H1 (cell line): ENCODE measurements at regions not wholly inside any gene's neighbourhood (a gene's known extent, or its start where the extent isn't known, plus 50 kb on each side); places are given as distances from the start of the nearest gene placed in this dataset.

Experiments used
- CTCF ChIA-PET: fragments of 300-600 bp; sonication (Branson Sonifier 250); formaldehyde crosslinking; loops from one replicate; lab custom pipeline; 2021; ENCODE audit not compliant: partially characterized antibody; lab: Charles Lee
- POLR2A ChIA-PET: fragments of 300-600 bp; sonication (Branson Sonifier 250); formaldehyde crosslinking; loops from one replicate; lab custom pipeline; 2021; ENCODE audit warnings: inconsistent platforms; ENCODE audit not compliant: partially characterized antibody; lab: Charles Lee
- DNase-seq, 2 experiments: peaks; one replicate each; pipeline versions ENCODE4 v3.0.0 to v3.0.0-alpha.2; 2010 to 2022; ENCODE audit warnings: low spot score in 2 of 2, low read depth in 1 of 2, mixed read lengths in 1 of 2
- FAIRE-seq: peaks from 2 replicates; lab custom pipeline; 2011; peaks lifted over from hg19 to GRCh38; lab: Jason Lieb, UNC
- H2AFZ ChIP-seq: 2 replicates; pipeline ENCODE4 v1.8.1; 2012; ENCODE audit warnings: low read length, inconsistent platforms
- H2AK5ac ChIP-seq: 2 replicates; pipeline ENCODE4 v1.6.1; 2013; ENCODE audit warnings: low read depth, low read length
- H2BK120ac ChIP-seq: replicated peaks from 2 replicates; pipeline ENCODE3; 2013; ENCODE audit warnings: low read depth, low read length, inconsistent platforms
- H2BK12ac ChIP-seq: 2 replicates; pipeline ENCODE4 v1.6.1; 2013; ENCODE audit warnings: low read depth, low read length
- H2BK15ac ChIP-seq: 2 replicates; pipeline ENCODE4 v1.6.1; 2013; ENCODE audit warnings: low read length
- H2BK20ac ChIP-seq: 2 replicates; pipeline ENCODE4 v1.6.1; 2013; ENCODE audit warnings: low read length
- H2BK5ac ChIP-seq: 2 replicates; pipeline ENCODE4 v1.6.1; 2013; ENCODE audit warnings: low read depth, low read length
- H3K14ac ChIP-seq: 2 replicates; pipeline ENCODE4 v1.6.1; 2013; ENCODE audit warnings: inconsistent platforms; ENCODE audit not compliant: insufficient read length
- H3K18ac ChIP-seq: 2 replicates; pipeline ENCODE4 v1.6.1; 2013; ENCODE audit warnings: low read length; ENCODE audit errors: extremely low read depth
- H3K23ac ChIP-seq: 2 replicates; pipeline ENCODE4 v1.6.1; 2013; ENCODE audit warnings: inconsistent platforms; ENCODE audit not compliant: insufficient read length
- H3K23me2 ChIP-seq: 2 replicates; pipeline ENCODE4 v1.6.1; 2013; ENCODE audit warnings: low read depth, low read length
- H3K27ac ChIP-seq: 2 replicates; pipeline ENCODE4 v1.6.1; 2011; ENCODE audit warnings: low read depth, low read length, inconsistent platforms
- H3K27me3 ChIP-seq, 4 experiments: replicated peaks in 1 of 4; 1 replicate in 1 of 4; 2 replicates in 3 of 4; pipeline versions ENCODE4 v1.6.1 to v1.8.1; 2011 to 2013; ENCODE audit warnings: low read length in 3 of 4, mild to moderate bottlenecking in 3 of 4, inconsistent platforms in 2 of 4, mixed read lengths in 2 of 4, moderate library complexity in 1 of 4; ENCODE audit not compliant: control insufficient read depth in 3 of 4, insufficient read depth in 3 of 4; ENCODE audit errors: extremely low read depth in 1 of 4
- H3K36me3 ChIP-seq, 4 experiments: 2 replicates each; pipeline versions ENCODE4 v1.6.1 to v1.8.1; 2011 to 2013; ENCODE audit warnings: mild to moderate bottlenecking in 4 of 4, low read length in 3 of 4, moderate library complexity in 2 of 4, control low read depth in 1 of 4, inconsistent platforms in 1 of 4; ENCODE audit not compliant: insufficient read depth in 4 of 4, control insufficient read depth in 2 of 4
- H3K4ac ChIP-seq: replicated peaks from 2 replicates; pipeline ENCODE3; 2013; ENCODE audit warnings: low read length, low read depth, mixed read lengths, inconsistent platforms; ENCODE audit not compliant: insufficient read length
- H3K4me1 ChIP-seq, 4 experiments: replicated peaks in 1 of 4; 1 replicate in 1 of 4; 2 replicates in 3 of 4; pipeline versions ENCODE4 v1.6.1 to v1.8.1; 2011 to 2013; ENCODE audit warnings: low read length in 3 of 4, inconsistent platforms in 2 of 4, mixed read lengths in 1 of 4; ENCODE audit not compliant: insufficient read depth in 4 of 4, control insufficient read depth in 3 of 4
- H3K4me2 ChIP-seq, 2 experiments: 2 replicates each; pipeline versions ENCODE4 v1.6.1 to v1.8.1; 2011 to 2013; ENCODE audit warnings: low read depth in 2 of 2, low read length in 2 of 2, control low read depth in 1 of 2, inconsistent platforms in 1 of 2, mild to moderate bottlenecking in 1 of 2; ENCODE audit not compliant: insufficient read depth in 1 of 2
- H3K4me3 ChIP-seq, 4 experiments: fragments of 200-600, 300-600 bp in 1 of 4; sonication (generic), shearing (Covaris generic), sonication (Bioruptor Twin) in 1 of 4; 2 replicates each; pipeline versions ENCODE4 v1.5.1 to v1.8.1; 2011 to 2016; ENCODE audit warnings: low read length in 4 of 4, low read depth in 3 of 4, control low read depth in 2 of 4, inconsistent platforms in 2 of 4, mild to moderate bottlenecking in 2 of 4, mixed read lengths in 1 of 4, moderate library complexity in 1 of 4; ENCODE audit not compliant: insufficient read depth in 2 of 4; ENCODE audit errors: extremely low read depth in 1 of 4
- H3K56ac ChIP-seq: replicated peaks from 2 replicates; pipeline ENCODE3; 2013; ENCODE audit warnings: low read depth, mild to moderate bottlenecking, mixed read lengths, low read length, inconsistent platforms; ENCODE audit not compliant: insufficient read length
- H3K79me1 ChIP-seq: 2 replicates; pipeline ENCODE4 v1.6.1; 2013; ENCODE audit warnings: low read depth, low read length, control low read depth
- H3K79me2 ChIP-seq, 2 experiments: 2 replicates each; pipeline versions ENCODE4 v1.6.1 to v1.8.1; 2012 to 2013; ENCODE audit warnings: low read length in 2 of 2, mild to moderate bottlenecking in 2 of 2, inconsistent platforms in 1 of 2; ENCODE audit not compliant: insufficient read depth in 2 of 2, control insufficient read depth in 1 of 2
- H3K9ac ChIP-seq, 4 experiments: replicated peaks in 1 of 4; 1 replicate in 1 of 4; 2 replicates in 3 of 4; pipeline versions ENCODE4 v1.6.1 to v1.8.1; 2011 to 2013; ENCODE audit warnings: low read depth in 3 of 4, low read length in 3 of 4, control low read depth in 2 of 4, mild to moderate bottlenecking in 2 of 4, moderate library complexity in 2 of 4, inconsistent platforms in 1 of 4; ENCODE audit errors: extremely low read depth in 1 of 4
- H3K9me3 ChIP-seq, 2 experiments: 2 replicates each; pipeline versions ENCODE4 v1.6.1 to v1.8.1; 2012 to 2013; ENCODE audit warnings: mild to moderate bottlenecking in 2 of 2, moderate library complexity in 2 of 2, control low read depth in 1 of 2, inconsistent platforms in 1 of 2, low read depth in 1 of 2, low read length in 1 of 2, mixed read lengths in 1 of 2; ENCODE audit not compliant: insufficient read depth in 2 of 2
- H4K20me1 ChIP-seq, 2 experiments: replicated peaks in 1 of 2; 2 replicates each; pipeline versions ENCODE3 to v1.8.1; 2011 to 2013; ENCODE audit warnings: inconsistent platforms in 2 of 2, low read length in 2 of 2, mild to moderate bottlenecking in 1 of 2; ENCODE audit not compliant: insufficient read depth in 2 of 2, control insufficient read depth in 1 of 2
- H4K5ac ChIP-seq: 2 replicates; pipeline ENCODE4 v1.6.1; 2013; ENCODE audit warnings: low read length, low read depth, mixed read lengths, inconsistent platforms; ENCODE audit not compliant: insufficient read length
- H4K8ac ChIP-seq: 2 replicates; pipeline ENCODE4 v1.8.0; 2013; ENCODE audit warnings: mild to moderate bottlenecking, moderate library complexity, low read length, inconsistent platforms; ENCODE audit not compliant: insufficient read depth; ENCODE audit errors: extremely low read depth
- H4K91ac ChIP-seq: replicated peaks from 2 replicates; pipeline ENCODE3; 2013; ENCODE audit warnings: low read length, mixed read lengths, inconsistent platforms; ENCODE audit not compliant: insufficient read length
- JUN ChIP-seq: IDR thresholded peaks from 2 replicates; pipeline ENCODE4 v1.6.1; 2011; ENCODE audit warnings: low read depth, mild to moderate bottlenecking, improper control_type of control experiment, low read length
- SP2 ChIP-seq: IDR thresholded peaks from 2 replicates; pipeline ENCODE4 v1.6.1; 2012; ENCODE audit warnings: mild to moderate bottlenecking, low read length, inconsistent platforms
- WGBS, 2 experiments: shearing (Covaris generic) in 1 of 2; methylation state at CpG; one replicate each; pipeline versions ENCODE4 v1.1.6 to v1.1.7; 2013 to 2015; ENCODE audit warnings: low lambda C conversion rate in 2 of 2, mixed read lengths in 2 of 2, inconsistent platforms in 1 of 2, low coverage in 1 of 2, missing lambda C conversion rate in 1 of 2; ENCODE audit not compliant: insufficient replicate concordance in 2 of 2, insufficient coverage in 1 of 2, insufficient read length in 1 of 2; ENCODE audit errors: extremely low coverage in 1 of 2, missing lambda C conversion rate in 1 of 2; 5-methylcytosine and 5-hydroxymethylcytosine counted together

- no peak overlapping the region for H2BK20ac ChIP-seq
- CTCF ChIA-PET: interaction anchor here (1.0 kb wide), 1 partner anchor 723 kb away, joined by 4 read pairs; no protein-coding TSS in a partner anchor
These were observed 139.8 kb downstream of the HNMT start for GRCh38 chr2:138104071-138104470.

More at GRCh38 chr2:138104071-138104470, 139.8 kb downstream of the HNMT start:
- 0 out of 4 replicates have a peak, but pooled peaks cover 0 to 2% of the 10 kb centered on the region in 2 experiments for H3K9me3 ChIP-seq
- no peak overlapping the region for H2BK15ac ChIP-seq
- no peak overlapping the region for H4K5ac ChIP-seq
- no peak overlapping the region for H3K27ac ChIP-seq
- 89% methylated on average over 1 of the region's 1 CpG; no CpG with 5 or more reads in 1 of the 2 experiments for WGBS, 2 experiments
- H3K18ac ChIP-seq: no peak overlapping the region
- no peak for DNase-seq
- H3K4ac ChIP-seq: no peak overlapping the region
- no peaks in the 10 kb centered on the region for H3K36me3 ChIP-seq
- H3K9ac ChIP-seq: no peak overlapping the region
- H3K14ac ChIP-seq: no peak overlapping the region
- FAIRE-seq: no peak
- no peak overlapping the region for H4K8ac ChIP-seq
- POLR2A ChIA-PET: no interaction called here
- H2AK5ac ChIP-seq: no peak overlapping the region
- no peaks in the 10 kb centered on the region for H3K27me3 ChIP-seq
- no peak overlapping the region for H3K4me3 ChIP-seq
- no peaks in the 10 kb centered on the region for H3K23me2 ChIP-seq
- no peak overlapping the region for H2BK12ac ChIP-seq
- no peak overlapping the region for H3K56ac ChIP-seq
- no peaks in the 10 kb centered on the region for H3K4me1 ChIP-seq
- H3K79me1 ChIP-seq: no peaks in the 10 kb centered on the region
- no peak overlapping the region for H3K4me2 ChIP-seq
- H2BK120ac ChIP-seq: no peak overlapping the region
- H3K23ac ChIP-seq: no peak overlapping the region
- no peaks in the 10 kb centered on the region for H4K20me1 ChIP-seq
- TF ChIP-seq JUN (no peak), SP2 (no peak)
- no peak overlapping the region for H4K91ac ChIP-seq
- no peak overlapping the region for H2BK5ac ChIP-seq
- no peaks in the 10 kb centered on the region for H3K79me2 ChIP-seq
- H2AFZ ChIP-seq: no peak overlapping the region
